GM12878 (cell line): ENCODE measurements at regions not wholly inside any gene's neighbourhood (a gene's known extent, or its start where the extent isn't known, plus 50 kb on each side); places are given as distances from the start of the nearest gene placed in this dataset.

Source experiments
- BRCA1 ChIP-seq: IDR thresholded peaks from 2 replicates; pipeline ENCODE4 v1.6.1; 2011; ENCODE audit warnings: low read depth, low read length, improper control_type of control experiment
- CHD2 ChIP-seq: IDR thresholded peaks from 2 replicates; pipeline ENCODE4 v1.6.1; 2011; ENCODE audit warnings: low read depth, low read length, improper control_type of control experiment, borderline replicate concordance
- EP300 ChIP-seq, 2 experiments: fragments of 150-350 bp in 1 of 2; IDR thresholded peaks; 2 replicates each; pipeline ENCODE4 v1.6.1; 2011 to 2012; ENCODE audit warnings: low read depth in 2 of 2, low read length in 2 of 2, borderline replicate concordance in 1 of 2, improper control_type of control experiment in 1 of 2, inconsistent platforms in 1 of 2; ENCODE audit not compliant: control insufficient read depth in 1 of 2
- EZH2 ChIP-seq: IDR thresholded peaks from 2 replicates; pipeline ENCODE4 v1.6.1; 2012; ENCODE audit warnings: low read depth, mild to moderate bottlenecking, control low read depth, inconsistent platforms, low read length, borderline replicate concordance; ENCODE audit not compliant: control insufficient read depth
- HCFC1 ChIP-seq: fragments of 150-350 bp; IDR thresholded peaks from 2 replicates; pipeline ENCODE4 v1.6.1; 2014; ENCODE audit warnings: low read length
- JUNB ChIP-seq: IDR thresholded peaks from 2 replicates; pipeline ENCODE4 v1.6.1; 2016; ENCODE audit warnings: antibody characterized with exemption, mild to moderate bottlenecking
- MXI1 ChIP-seq: fragments of 150-350 bp; IDR thresholded peaks from 2 replicates; pipeline ENCODE4 v1.6.1; 2011; ENCODE audit warnings: low read depth, mild to moderate bottlenecking, inconsistent platforms, low read length, improper control_type of control experiment
- NRF1 ChIP-seq: conservative IDR thresholded peaks from 2 replicates; pipeline ENCODE4 v1.6.1; 2011; ENCODE audit warnings: mild to moderate bottlenecking, low read depth, low read length, improper control_type of control experiment
- POLR2AphosphoS5 ChIP-seq: IDR thresholded peaks from 2 replicates; pipeline ENCODE4 v1.6.1; 2011; ENCODE audit warnings: mild to moderate bottlenecking, low read length, inconsistent platforms
- SUZ12 ChIP-seq: fragments of 200-600 bp; sonication (generic); IDR thresholded peaks from one replicate; pipeline ENCODE4 v1.6.1; 2018; ENCODE audit warnings: antibody characterized with exemption, mild to moderate bottlenecking; ENCODE audit not compliant: unreplicated experiment
- ZNF24 ChIP-seq: fragments of 450-650 bp; IDR thresholded peaks from 2 replicates; pipeline ENCODE4 v1.6.1; 2017; ENCODE audit warnings: antibody characterized with exemption, mild to moderate bottlenecking
- TF ChIP-seq, protein P1 (sequence below), 3 experiments: IDR thresholded peaks in 2 of 3; conservative IDR thresholded peaks in 1 of 3; 2 replicates each; pipeline ENCODE4 v1.5.1; 2011; ENCODE audit warnings: low read depth in 3 of 3, low read length in 3 of 3, mild to moderate bottlenecking in 3 of 3, control low read depth in 2 of 3, moderate library complexity in 2 of 3, inconsistent platforms in 1 of 3, mixed read lengths in 1 of 3; ENCODE audit not compliant: control insufficient read depth in 2 of 3, insufficient read depth in 1 of 3; ENCODE audit errors: extremely low read depth in 1 of 3
- TF ChIP-seq, protein P2 (sequence below): IDR thresholded peaks from 2 replicates; pipeline ENCODE4 v1.6.1; 2012; ENCODE audit warnings: low read length, inconsistent platforms
- TF ChIP-seq, protein P3 (sequence below): fragments of 450-650 bp; IDR thresholded peaks from 2 replicates; pipeline ENCODE4 v1.6.1; 2017; ENCODE audit warnings: low read depth, mild to moderate bottlenecking, moderate library complexity

DNA sequence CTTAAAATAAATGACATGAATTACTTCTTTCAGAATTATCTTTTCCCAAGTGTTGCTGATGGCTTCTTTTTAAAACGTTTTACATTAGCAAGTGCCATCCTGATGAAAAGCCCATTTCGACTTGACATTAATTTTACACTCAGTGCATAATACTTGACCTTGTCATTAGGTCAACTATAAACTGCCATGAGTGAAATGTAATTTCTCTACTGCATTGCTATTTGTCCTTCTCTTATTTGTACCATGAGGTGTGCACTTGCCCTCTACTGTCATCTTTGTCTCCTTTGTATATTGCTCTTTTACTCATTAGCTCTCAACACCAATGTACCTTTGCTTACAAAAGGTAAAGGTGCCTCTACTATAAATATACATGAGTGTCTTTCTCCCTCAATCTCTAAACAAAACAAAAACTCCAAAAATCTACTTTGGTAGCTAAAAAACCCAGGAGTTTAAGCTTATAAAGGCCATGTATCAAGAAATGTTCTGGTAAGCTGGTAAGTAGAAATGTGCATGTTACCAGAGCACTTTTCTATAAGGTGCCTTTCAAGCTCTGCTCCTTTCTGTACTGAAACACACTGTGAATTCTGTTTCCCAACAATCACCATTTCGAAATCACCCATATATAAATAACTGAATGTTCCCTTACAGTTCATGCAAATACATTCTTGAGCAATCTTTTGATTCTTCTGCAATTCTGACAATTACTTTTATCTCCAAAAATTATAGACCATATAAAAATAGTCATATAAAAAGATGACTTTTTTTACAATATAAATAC is 351.4 kb downstream of the SLITRK5 start:
- TF ChIP-seq EZH2 = no peak
- no peak for TF ChIP-seq ZNF24
- TF ChIP-seq, protein P1, sequence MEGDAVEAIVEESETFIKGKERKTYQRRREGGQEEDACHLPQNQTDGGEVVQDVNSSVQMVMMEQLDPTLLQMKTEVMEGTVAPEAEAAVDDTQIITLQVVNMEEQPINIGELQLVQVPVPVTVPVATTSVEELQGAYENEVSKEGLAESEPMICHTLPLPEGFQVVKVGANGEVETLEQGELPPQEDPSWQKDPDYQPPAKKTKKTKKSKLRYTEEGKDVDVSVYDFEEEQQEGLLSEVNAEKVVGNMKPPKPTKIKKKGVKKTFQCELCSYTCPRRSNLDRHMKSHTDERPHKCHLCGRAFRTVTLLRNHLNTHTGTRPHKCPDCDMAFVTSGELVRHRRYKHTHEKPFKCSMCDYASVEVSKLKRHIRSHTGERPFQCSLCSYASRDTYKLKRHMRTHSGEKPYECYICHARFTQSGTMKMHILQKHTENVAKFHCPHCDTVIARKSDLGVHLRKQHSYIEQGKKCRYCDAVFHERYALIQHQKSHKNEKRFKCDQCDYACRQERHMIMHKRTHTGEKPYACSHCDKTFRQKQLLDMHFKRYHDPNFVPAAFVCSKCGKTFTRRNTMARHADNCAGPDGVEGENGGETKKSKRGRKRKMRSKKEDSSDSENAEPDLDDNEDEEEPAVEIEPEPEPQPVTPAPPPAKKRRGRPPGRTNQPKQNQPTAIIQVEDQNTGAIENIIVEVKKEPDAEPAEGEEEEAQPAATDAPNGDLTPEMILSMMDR (IDR thresholded peaks at IDR 0.05 in 2 of 3, conservative IDR thresholded peaks at IDR 0.05 in 1 of 3; ENCODE audit: control insufficient read depth in 2 of 3, extremely low read depth in 1 of 3, insufficient read depth in 1 of 3, low read depth in 3 of 3, low read length in 3 of 3) = no peak
- no peak for TF ChIP-seq SUZ12
- TF ChIP-seq EP300 (IDR thresholded peaks at IDR 0.05; ENCODE audit: borderline replicate concordance in 1 of 2, control insufficient read depth in 1 of 2, low read depth in 2 of 2, low read length in 2 of 2) = no peak
- TF ChIP-seq, protein P2, sequence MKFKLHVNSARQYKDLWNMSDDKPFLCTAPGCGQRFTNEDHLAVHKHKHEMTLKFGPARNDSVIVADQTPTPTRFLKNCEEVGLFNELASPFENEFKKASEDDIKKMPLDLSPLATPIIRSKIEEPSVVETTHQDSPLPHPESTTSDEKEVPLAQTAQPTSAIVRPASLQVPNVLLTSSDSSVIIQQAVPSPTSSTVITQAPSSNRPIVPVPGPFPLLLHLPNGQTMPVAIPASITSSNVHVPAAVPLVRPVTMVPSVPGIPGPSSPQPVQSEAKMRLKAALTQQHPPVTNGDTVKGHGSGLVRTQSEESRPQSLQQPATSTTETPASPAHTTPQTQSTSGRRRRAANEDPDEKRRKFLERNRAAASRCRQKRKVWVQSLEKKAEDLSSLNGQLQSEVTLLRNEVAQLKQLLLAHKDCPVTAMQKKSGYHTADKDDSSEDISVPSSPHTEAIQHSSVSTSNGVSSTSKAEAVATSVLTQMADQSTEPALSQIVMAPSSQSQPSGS = no peak
- TF ChIP-seq JUNB = no peak
- no peak for TF ChIP-seq CHD2
- TF ChIP-seq, protein P3, sequence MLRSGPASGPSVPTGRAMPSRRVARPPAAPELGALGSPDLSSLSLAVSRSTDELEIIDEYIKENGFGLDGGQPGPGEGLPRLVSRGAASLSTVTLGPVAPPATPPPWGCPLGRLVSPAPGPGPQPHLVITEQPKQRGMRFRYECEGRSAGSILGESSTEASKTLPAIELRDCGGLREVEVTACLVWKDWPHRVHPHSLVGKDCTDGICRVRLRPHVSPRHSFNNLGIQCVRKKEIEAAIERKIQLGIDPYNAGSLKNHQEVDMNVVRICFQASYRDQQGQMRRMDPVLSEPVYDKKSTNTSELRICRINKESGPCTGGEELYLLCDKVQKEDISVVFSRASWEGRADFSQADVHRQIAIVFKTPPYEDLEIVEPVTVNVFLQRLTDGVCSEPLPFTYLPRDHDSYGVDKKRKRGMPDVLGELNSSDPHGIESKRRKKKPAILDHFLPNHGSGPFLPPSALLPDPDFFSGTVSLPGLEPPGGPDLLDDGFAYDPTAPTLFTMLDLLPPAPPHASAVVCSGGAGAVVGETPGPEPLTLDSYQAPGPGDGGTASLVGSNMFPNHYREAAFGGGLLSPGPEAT = no peak
- TF ChIP-seq MXI1 = no peak
- no peak for TF ChIP-seq POLR2AphosphoS5
- no peak for TF ChIP-seq BRCA1
- no peak for TF ChIP-seq NRF1
- no peak for TF ChIP-seq HCFC1
